Stimulated activated CD4-positive, alpha-beta T cell treated with anti-CD3 and anti-CD28 coated beads, Interleukin-2, amount 100 ng/mL, for 24 hours (primary cell): ENCODE measurements at regions not wholly inside any gene's neighbourhood (a gene's known extent, or its start where the extent isn't known, plus 50 kb on each side); places are given as distances from the start of the nearest gene placed in this dataset.
A peak's percentile ranks its signal among the peaks of the same experiment; 100 is the strongest.

Experiments
- DNase-seq, 2 donors: peaks; one replicate each; pipeline ENCODE4 v3.0.0-alpha.2; 2020

DNA sequence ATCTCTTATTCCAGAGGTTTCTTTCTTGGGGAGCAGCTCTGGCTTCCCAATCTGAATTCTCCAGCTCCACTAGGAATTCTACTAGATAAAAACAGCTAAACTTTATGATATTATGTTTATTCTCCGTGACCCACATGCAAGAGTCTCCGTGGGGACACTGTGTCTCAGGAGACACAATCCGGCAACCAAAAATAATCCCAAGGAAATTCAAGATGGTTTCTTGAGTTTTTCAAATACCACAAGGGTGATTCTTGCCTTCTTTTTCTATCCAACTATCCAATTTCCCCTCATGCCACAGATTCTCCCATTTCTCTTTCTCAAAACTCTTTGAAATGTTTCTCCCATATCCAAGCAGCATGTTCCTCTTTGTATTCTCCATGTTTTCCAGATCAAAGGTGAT is 103.1 kb downstream of the FAS start:
- no peak for DNase-seq

DNA sequence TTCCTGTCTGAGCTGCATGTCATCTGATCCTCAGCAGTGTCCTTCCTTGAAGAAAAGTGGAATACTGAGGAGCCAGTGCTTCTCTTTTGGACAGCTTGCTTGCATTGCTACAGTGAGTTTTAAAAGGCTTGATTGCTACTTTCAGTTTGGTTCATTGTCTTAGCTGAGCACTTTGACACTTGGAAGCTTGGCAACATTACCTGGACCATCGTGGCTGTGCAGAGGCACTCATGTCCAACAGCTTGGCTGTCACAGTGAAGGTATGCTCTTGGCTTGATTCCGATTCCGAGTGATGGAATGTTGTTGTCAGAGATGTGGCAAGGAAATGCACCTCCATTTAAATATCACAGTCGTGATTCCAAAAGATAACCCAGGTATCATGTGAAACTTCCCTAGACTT is 102.4 kb downstream of the FAS start:
- DNase-seq, result no peak

GRCh38 chr10:89092439-89092838 is 101.8 kb downstream of the FAS start:
- no peak for DNase-seq

DNA sequence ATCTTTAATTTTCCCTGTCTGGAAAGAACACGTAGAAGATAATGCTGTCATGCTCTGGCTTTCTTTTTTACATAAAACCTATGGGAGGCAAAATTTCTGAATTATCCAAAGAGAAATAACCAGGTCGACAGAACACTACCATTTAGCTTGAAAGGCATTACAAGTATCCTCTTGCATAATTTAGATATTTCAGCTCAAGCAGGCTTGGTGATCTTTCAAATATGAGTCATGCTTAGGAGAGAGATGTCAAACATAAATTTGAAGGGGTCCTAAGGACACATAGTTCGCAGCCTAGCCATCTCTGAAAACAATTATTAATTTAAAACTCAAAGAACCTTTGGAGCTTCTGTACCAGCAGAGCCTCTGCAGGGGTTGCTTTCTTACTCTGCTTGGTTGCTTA is 100.9 kb downstream of the FAS start:
- no peak for DNase-seq

- DNase-seq, result no peak
Measured at GRCh38 chr10:89090756-89091445, 100.3 kb downstream of the FAS start.

GRCh38 chr10:89086801-89087521 is 96.4 kb downstream of the FAS start:
- DNase-seq, result peak in 1 of 2 donors; percentile 13

DNA sequence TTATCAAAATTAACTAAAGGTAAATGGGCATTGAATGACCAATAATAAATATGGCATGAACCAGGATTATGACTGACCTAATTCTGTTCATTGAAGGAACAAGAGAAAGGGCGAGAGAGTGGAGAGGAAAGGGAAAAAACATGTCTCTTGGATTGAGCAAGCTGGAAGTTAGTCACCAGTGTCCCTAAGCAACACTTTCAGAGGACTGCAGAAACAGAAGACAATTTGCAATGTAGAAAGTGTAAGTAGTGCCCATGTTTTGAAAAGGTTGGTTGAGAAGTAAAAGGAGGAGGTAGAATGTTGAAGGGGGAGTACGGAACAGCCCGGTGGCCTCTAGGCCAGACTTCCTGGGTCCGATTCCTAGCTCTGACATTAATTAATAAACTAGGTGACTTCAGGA is 94.6 kb downstream of the FAS start:
- no peak for DNase-seq

GRCh38 chr10:89082086-89082485 is 91.5 kb downstream of the FAS start:
- no peak for DNase-seq

GRCh38 chr10:89080660-89081059 is 90.1 kb downstream of the FAS start:
- no peak for DNase-seq

DNA sequence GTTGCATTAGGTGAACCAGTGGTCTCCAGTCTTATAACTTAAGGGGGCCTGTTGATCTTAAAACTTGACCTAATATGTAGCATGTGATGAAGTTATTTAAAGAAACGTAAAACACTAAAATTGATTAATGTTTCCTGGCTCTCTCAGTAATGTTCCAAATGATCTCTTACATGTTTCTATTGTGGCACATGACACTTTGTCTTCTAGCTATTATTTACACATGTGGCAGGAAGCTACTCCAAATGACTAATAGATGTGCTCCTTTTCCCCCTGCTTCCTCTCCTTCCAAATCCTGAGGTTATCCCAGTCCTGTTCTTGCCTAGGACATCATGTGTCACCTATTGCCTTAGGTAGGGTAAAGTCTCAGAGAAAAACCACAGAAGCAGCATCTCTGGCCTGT is 89.4 kb downstream of the FAS start:
- no peak for DNase-seq

DNA sequence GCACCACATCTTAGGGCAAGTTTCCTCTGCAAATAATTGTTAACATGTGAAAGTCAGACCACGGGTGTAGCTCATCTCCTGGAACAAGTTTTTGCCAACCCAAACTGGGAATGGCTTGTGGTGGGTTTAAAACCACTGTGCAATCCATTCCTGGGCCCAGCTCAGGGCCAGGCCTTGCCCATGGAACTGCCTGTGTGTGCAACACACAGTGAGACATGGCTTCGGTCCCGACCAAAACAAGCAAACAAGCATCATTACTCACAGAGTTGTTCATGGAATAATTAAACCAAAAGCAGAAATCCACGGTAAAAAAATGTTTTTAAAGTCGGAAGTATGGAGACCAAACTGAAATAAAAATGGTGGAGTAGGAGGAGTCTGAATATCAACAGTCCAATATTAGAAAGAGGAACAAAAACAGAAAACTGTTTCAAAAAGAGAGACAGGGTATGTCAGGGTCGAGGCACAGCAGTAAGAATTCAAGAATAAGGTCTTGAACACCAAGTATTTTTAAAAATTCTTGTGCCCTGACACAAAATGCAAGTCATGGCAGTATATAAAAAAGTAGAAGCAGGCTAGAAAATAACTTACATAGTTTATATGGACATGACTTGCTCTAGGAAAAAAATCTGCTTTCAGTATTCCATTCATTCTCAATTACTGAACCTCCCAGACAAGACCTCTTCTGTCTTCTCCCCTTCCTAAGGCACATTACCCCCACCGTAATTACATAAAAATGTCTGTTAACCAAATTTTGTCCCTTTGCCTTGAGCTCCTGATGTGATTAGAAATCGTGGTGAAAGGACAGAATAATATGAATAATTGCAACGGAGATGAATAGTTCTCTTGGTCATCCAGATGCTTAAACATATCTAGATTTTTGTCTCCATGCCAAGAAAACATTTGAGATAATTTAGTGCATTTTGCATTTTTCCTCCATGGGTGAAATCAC is 88.4 kb downstream of the FAS start:
- no peak for DNase-seq

DNA sequence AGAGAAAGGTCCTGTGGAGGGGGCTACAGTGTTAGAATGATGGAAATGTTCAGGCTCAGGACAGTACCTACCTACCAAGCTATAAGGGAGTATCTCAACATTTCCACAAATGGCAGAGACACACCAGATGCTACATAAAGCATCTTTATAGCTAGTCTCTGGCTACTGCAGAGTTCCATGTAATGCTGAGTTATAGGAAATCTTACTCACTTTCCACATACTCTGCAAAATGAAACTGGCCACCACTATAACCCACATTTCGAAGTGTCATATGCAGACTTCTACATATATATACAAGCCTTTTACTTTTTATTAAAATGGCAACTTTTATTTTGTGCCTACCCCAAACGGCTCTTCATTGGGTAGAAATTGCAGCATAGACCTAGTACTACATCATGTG is 85.5 kb downstream of the FAS start:
- no peak for DNase-seq

GRCh38 chr10:89075631-89076030 is 85.0 kb downstream of the FAS start:
- no peak for DNase-seq

DNA sequence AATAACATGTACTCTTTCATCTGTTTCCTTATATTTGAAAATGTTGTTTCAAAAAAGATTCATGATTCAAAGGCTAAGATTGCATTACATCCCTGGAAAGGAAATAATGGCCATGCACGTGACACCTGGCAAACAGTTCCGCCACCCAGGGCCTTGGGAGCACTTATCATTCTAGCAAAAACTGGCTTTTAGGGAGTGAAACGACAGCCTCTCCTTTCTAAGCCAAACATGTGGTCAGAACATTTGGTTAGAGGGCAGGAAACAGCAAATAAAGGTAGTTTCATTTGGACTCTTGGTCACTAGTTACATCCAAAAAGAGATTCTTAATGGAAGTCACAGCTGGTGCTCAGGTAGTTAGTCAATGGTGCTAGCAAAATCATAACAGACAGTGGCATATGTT is 83.5 kb downstream of the FAS start:
- no peak for DNase-seq

- DNase-seq, result no peak
Measured at GRCh38 chr10:89073719-89074118, 83.1 kb downstream of the FAS start.

DNA sequence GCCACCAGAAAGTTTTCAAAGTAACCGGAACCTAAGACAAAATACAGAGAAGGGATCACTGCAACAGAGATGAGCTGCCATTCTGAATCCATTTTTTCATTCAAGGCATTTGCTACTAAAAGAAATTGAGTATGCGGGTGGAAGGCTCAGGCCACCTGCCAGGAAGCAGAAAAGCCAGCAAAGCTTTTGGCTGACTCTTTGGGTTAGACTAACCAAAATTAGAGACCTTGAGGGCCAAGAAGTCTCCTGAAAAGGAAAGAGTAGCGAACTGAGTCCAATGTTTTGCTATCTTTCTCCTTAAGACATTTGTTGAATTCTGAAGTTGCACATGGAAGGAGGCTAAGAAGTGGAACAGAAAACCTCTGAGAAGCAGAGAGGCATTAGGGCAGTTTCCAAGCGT is 79.0 kb downstream of the FAS start:
- DNase-seq, result no peak
